ENCODE measurements at regions not wholly inside any gene's neighbourhood (a gene's known extent, or its start where the extent isn't known, plus 50 kb on each side); places are given as distances from the start of the nearest gene placed in this dataset.
"Not testable (repeated sequence)": the region's sequence is repeated elsewhere in the genome, so short reads cannot be mapped to it uniquely, and the experiment has no call there.

DNA sequence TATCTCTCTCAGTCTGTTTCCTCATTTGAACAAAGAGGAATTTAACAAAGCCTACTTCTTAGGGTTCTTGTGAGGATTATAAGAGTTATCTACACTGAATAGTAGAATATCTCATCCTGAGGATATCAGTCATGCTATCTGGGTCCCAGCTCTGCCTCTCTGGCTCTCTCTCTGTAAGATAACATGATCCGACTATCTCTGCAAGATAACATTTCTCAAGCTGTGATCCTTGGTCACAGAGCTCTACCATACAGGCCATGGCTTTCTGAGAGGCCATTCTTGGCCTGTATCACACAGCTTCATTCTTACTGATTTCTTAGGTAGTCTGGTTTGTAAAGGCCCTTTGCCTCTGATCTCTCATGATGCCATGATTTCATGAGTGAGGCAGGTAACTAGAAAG, 71.0 kb upstream of the TRABD2B start:
- Histone ChIP-seq H3K27ac (no peak overlapping the region), H3K27me3 (peaks cover 0 to 6% of the 10 kb centered on the region in 2 donors), H3K9me3 (no peaks in the 10 kb centered on the region), H3K4me3 (no peak overlapping the region), H3K4me1 (no peaks in the 10 kb centered on the region), H3K36me3 (no peaks in the 10 kb centered on the region)
- TF ChIP-seq, protein P1, sequence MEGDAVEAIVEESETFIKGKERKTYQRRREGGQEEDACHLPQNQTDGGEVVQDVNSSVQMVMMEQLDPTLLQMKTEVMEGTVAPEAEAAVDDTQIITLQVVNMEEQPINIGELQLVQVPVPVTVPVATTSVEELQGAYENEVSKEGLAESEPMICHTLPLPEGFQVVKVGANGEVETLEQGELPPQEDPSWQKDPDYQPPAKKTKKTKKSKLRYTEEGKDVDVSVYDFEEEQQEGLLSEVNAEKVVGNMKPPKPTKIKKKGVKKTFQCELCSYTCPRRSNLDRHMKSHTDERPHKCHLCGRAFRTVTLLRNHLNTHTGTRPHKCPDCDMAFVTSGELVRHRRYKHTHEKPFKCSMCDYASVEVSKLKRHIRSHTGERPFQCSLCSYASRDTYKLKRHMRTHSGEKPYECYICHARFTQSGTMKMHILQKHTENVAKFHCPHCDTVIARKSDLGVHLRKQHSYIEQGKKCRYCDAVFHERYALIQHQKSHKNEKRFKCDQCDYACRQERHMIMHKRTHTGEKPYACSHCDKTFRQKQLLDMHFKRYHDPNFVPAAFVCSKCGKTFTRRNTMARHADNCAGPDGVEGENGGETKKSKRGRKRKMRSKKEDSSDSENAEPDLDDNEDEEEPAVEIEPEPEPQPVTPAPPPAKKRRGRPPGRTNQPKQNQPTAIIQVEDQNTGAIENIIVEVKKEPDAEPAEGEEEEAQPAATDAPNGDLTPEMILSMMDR (IDR thresholded peaks at IDR 0.05), result no peak
- intact Hi-C loops (cut with DNase I), result no loop called here
- DNase-seq, result no peak
- ATAC-seq, result no peak

DNA sequence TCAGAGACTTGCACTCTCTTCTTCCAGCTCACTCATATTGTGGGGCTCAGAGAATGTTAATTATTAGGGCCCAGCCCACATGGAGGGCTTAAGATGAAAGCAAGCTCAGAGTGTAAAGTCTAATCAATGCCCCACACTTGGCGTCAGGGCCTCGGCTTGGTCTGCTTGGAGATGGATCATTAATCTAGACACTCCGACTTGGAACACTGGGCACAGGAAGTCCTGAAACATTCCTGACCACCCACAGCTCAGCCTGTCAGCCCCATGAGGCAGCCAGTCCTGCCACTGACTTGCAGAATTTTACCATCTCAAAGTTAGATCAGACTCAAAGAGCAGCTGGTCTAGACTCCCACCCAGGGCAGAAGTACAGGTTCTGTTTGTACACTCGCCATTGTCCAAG, 69.8 kb upstream of the TRABD2B start:
- intact Hi-C loops (cut with DNase I), result no loop called here
- no peaks in the 10 kb centered on the region for H3K36me3 ChIP-seq
- H3K27me3 ChIP-seq, result peaks cover 0 to 6% of the 10 kb centered on the region in 2 donors
- no peak overlapping the region for H3K27ac ChIP-seq
- no peaks in the 10 kb centered on the region for H3K4me1 ChIP-seq
- ATAC-seq, result no peak
- no peaks in the 10 kb centered on the region for H3K9me3 ChIP-seq
- TF ChIP-seq, protein P1 (IDR thresholded peaks at IDR 0.05), result no peak
- H3K4me3 ChIP-seq, result no peak overlapping the region
- DNase-seq, result no peak

DNA sequence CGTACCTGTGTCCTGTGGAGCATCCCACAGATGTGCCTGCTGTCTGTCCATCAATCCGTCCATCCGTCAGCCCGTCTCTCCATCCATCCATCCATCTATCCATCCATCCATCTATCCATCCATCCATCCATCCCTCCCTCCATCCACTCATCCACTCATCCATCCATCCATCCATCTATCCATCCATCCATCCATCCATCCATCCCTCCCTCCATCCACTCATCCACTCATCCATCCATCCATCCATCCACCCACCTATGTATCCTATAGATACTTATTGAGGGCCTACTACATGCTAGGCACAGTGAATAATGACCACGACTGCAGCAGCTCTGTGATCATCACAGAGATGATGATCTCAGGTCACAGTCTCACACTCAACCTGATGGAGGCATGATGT, 67.5 kb upstream of the TRABD2B start:
- intact Hi-C loops (cut with DNase I); H3K36me3 ChIP-seq; ATAC-seq; DNase-seq; H3K9me3 ChIP-seq; H3K4me3 ChIP-seq; H3K27me3 ChIP-seq; H3K4me1 ChIP-seq; H3K27ac ChIP-seq: not testable (repeated sequence)

DNA sequence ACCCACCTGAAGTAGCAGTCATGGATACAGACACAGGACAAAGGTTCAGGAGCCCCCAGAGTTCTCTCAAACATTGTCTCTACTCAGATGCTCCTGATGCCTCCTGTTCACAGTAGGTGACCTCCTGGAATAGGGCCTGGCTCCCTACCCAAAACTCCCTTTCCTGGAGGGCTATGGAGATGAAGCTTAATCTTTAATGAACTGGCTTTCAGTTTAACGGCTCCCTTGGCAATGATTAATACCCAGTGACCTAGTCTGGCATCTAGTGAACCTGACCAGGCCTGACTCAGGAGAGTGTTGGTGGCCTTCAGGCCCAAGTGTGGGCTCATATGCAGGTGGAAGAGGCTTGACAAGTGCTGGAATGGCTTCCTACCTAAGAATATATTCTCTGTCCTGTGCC, 65.2 kb upstream of the TRABD2B start:
- intact Hi-C loops (cut with DNase I), result no loop called here
- H3K4me1 ChIP-seq, result peaks cover 0 to 5% of the 10 kb centered on the region in 2 donors
- no peak for DNase-seq

DNA sequence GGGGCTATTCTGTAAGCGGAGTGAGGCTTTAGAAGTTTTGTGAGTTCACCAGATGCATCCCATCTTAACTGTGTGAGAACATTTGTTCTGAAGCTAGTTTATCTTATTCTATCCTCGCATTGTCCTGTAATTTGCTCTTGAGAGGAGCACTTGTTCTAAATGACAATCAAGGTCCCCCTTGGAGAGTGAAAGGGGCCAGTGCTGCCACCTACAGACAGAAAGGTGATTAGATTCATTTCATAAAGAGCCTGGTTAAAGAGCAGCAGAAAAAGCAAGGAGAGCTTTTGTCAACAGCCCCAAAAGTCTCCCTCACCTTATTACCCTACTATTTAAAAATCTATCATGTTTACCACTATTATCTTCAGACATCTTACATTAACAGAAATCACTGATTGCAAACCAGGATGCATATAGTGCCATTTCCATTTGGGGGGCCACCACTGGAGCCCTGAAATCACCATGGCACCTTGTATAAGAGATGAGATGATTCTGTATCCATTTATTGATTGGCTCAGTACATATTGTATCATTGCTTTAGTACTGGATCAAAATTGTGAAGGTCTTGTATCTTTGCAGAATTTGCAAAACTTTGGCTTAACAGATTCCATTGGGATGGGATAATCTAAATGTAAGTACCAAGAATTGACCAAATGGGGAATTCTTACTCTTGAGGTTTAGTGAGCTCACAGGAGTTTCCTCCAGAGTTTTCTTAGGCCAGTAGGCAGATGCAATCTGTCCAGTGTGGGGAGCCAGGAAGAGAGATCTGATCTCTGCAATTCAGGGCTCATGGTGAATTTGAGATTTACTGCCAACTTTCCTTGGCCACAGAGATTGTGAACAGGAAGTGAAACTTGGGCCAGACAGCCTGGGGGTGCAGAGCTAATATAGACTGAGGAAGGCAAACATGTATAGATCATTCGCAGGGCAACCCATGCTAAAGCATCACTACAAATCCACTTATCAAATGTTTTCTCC, 64.3 kb upstream of the TRABD2B start:
- DNase-seq (peak in 2 of 4 donors; percentile 46 to 69), ATAC-seq (peak; percentile 86)
- TF ChIP-seq, protein P1 (IDR thresholded peaks at IDR 0.05), result peak; percentile 52 to 53
- Histone ChIP-seq H3K9me3 (no peaks in the 10 kb centered on the region), H3K4me1 (peaks cover 0 to 5% of the 10 kb centered on the region in 2 donors), H3K27ac (no peak overlapping the region), H3K27me3 (no peaks in the 10 kb centered on the region), H3K4me3 (no peak overlapping the region), H3K36me3 (no peaks in the 10 kb centered on the region)
- intact Hi-C loops (cut with DNase I), result no loop called here

More for the DNA sequence above, 65.2 kb upstream of the TRABD2B start:
- H3K4me3 ChIP-seq, result no peak overlapping the region
- ATAC-seq, result no peak
- no peak overlapping the region for H3K27ac ChIP-seq
- no peaks in the 10 kb centered on the region for H3K9me3 ChIP-seq
- peaks cover 0 to 6% of the 10 kb centered on the region in 2 donors for H3K27me3 ChIP-seq
- H3K36me3 ChIP-seq, result no peaks in the 10 kb centered on the region
- TF ChIP-seq, protein P1 (IDR thresholded peaks at IDR 0.05), result no peak
